ENCODE measurements at regions not wholly inside any gene's neighbourhood (a gene's known extent, or its start where the extent isn't known, plus 50 kb on each side); places are given as distances from the start of the nearest gene placed in this dataset.

- no peak for TF ChIP-seq HDGF (IDR thresholded peaks at IDR 0.05; ENCODE audit: borderline replicate concordance)
- TF ChIP-seq SP1 (IDR thresholded peaks at IDR 0.05) = no peak
These were observed 274.5 kb upstream of the SOX5 start for GRCh38 chr12:24223926-24224325.
